ENCODE measurements at regions not wholly inside any gene's neighbourhood (a gene's known extent, or its start where the extent isn't known, plus 50 kb on each side); places are given as distances from the start of the nearest gene placed in this dataset.
A peak's percentile ranks its signal among the peaks of the same experiment; 100 is the strongest.
"Not testable (repeated sequence)": the region's sequence is repeated elsewhere in the genome, so short reads cannot be mapped to it uniquely, and the experiment has no call there.

- no peak overlapping the region for H3K4me3 ChIP-seq (replicated peaks; ENCODE audit: low read depth, low read length)
- TF ChIP-seq CTCF (IDR thresholded peaks at IDR 0.05; ENCODE audit: low read length, missing control alignments): no peak
- no peak for DNase-seq (ENCODE audit: low read depth)
Measured at GRCh38 chr22:25453557-25453956, 110.9 kb upstream of the GRK3 start.

GRCh38 chr22:25456300-25457043, 108.0 kb upstream of the GRK3 start:
- H3K4me3 ChIP-seq (replicated peaks; ENCODE audit: low read depth, low read length): not testable (repeated sequence)

GRCh38 chr22:25458631-25459030, 105.8 kb upstream of the GRK3 start:
- DNase-seq (ENCODE audit: low read depth); H3K4me3 ChIP-seq (replicated peaks; ENCODE audit: low read depth, low read length): not testable (repeated sequence)

More at GRCh38 chr22:25456300-25457043, 108.0 kb upstream of the GRK3 start:
- not testable (repeated sequence) for DNase-seq (ENCODE audit: low read depth)

- not testable (repeated sequence) for H3K4me3 ChIP-seq (replicated peaks; ENCODE audit: low read depth, low read length); DNase-seq (ENCODE audit: low read depth)
Measured at GRCh38 chr22:25460682-25461081, 103.8 kb upstream of the GRK3 start.

- H3K4me3 ChIP-seq (replicated peaks; ENCODE audit: low read depth, low read length): no peak overlapping the region
- no peak for TF ChIP-seq CTCF (IDR thresholded peaks at IDR 0.05; ENCODE audit: low read length, missing control alignments)
- no peak for DNase-seq (ENCODE audit: low read depth)
Measured at GRCh38 chr22:25461301-25461700, 103.2 kb upstream of the GRK3 start.

- DNase-seq (ENCODE audit: low read depth): peak; percentile 77
- TF ChIP-seq CTCF (IDR thresholded peaks at IDR 0.05; ENCODE audit: low read length, missing control alignments): peak; percentile 98
- not testable (repeated sequence) for H3K4me3 ChIP-seq (replicated peaks; ENCODE audit: low read depth, low read length)
Measured at GRCh38 chr22:25462474-25463346, 101.8 kb upstream of the GRK3 start.

- DNase-seq (ENCODE audit: low read depth); H3K4me3 ChIP-seq (replicated peaks; ENCODE audit: low read depth, low read length): not testable (repeated sequence)
Measured at GRCh38 chr22:25463347-25463628, 101.2 kb upstream of the GRK3 start.

GRCh38 chr22:25464326-25464725, 100.1 kb upstream of the GRK3 start:
- not testable (repeated sequence) for H3K4me3 ChIP-seq (replicated peaks; ENCODE audit: low read depth, low read length); DNase-seq (ENCODE audit: low read depth)

GRCh38 chr22:25465949-25466348, 98.5 kb upstream of the GRK3 start:
- no peak for DNase-seq (ENCODE audit: low read depth)
- TF ChIP-seq CTCF (IDR thresholded peaks at IDR 0.05; ENCODE audit: low read length, missing control alignments): no peak
- H3K4me3 ChIP-seq (replicated peaks; ENCODE audit: low read depth, low read length): no peak overlapping the region

Data from fibroblast of pulmonary artery (primary cell).